AG20443 (cell line): ENCODE measurements at regions not wholly inside any gene's neighbourhood (a gene's known extent, or its start where the extent isn't known, plus 50 kb on each side); places are given as distances from the start of the nearest gene placed in this dataset.
"Not testable (repeated sequence)": the region's sequence is repeated elsewhere in the genome, so short reads cannot be mapped to it uniquely, and the experiment has no call there.

Source experiments
- DNase-seq: peaks from one replicate; pipeline ENCODE4 v3.0.0; 2012; ENCODE audit warnings: low spot score, mixed read lengths

DNA sequence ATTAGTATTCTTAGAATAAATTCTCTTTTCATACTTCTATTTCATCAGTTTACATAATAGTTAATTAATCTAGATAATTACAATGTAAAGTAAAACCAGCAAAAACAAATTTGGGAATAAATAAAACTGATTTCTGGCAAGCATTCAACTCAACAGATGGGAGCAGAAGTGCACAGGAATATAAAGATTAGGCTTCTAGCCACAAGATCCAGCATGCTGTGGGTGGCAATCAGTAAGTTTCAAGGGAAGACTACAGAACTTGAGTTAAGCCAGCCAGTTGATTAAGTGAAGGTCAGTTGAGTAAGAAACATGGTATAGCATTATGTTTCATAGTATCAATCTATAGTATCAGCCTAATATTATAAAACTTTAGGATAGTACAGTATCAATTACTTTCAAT is 324.2 kb upstream of the AADAT start:
- DNase-seq: no peak

DNA sequence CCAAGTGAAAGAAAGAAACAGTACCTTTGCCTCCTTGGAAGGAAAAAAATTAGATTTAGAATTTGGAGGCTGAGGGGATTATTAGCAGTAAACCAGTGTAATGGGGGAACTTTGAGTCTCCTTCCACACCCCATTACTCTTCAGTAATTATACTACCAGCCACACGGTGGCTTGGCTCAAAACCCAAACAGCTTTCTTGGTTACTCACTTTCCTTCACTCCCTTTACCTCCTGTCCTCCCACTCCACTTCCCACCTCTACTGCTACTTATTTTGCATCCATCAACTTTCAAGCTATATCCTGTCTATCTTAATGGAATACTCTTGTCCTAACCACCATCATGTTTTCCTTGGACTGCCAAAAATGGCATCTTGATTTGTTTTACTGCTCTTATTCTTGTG is 310.6 kb upstream of the AADAT start:
- no peak for DNase-seq

DNA sequence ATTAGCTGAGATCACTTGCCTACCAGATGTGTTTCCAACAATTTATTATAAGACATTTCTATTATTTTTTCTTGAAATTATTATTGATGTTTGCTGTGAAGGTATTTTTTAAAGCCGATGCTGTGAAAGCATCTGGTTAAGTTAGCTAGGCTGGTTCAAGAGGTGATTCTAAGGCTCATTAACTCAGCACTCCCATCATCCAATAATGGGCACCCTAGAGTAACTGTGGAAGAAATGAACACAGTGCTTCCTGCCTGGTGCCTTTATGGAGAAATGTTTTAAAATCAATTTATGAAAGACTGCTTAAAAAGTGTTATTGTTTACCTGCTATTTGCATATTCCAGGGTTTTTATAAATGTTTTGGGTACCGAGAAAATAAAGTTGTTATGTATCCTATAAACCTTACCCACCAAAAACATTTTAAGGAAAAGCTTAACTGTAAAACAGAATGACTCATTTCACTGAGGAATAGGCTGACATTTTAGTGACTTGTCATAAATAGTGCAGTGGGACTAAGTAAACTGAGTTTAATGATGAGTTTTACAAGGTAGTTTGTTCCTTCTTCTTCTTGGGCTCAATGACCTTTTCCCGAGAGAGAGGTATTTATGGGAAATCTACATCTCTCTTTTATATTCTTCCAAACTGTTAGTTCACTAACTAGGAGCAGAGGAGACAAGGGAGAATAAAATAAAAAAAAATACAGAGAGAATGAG is 310.0 kb upstream of the AADAT start:
- no peak for DNase-seq

DNA sequence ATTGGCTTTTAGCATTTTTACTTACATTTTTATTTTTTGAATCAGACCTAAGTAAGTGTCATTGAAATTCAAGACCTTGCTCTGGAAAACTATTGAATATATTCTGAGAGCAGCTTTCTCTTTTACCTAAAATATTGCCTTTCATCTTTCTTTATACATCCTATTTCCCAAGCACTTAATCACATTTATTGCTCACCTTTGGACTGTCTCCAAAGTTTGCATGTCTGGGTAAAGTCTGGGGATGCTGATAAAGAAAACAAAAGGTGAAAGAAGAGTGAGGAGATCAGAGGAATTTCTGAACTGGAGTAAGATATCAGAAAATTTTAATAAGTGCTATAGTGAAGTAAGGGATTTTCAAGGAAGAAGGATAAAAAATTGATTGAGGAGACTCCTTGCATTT is 308.5 kb upstream of the AADAT start:
- DNase-seq: no peak

DNA sequence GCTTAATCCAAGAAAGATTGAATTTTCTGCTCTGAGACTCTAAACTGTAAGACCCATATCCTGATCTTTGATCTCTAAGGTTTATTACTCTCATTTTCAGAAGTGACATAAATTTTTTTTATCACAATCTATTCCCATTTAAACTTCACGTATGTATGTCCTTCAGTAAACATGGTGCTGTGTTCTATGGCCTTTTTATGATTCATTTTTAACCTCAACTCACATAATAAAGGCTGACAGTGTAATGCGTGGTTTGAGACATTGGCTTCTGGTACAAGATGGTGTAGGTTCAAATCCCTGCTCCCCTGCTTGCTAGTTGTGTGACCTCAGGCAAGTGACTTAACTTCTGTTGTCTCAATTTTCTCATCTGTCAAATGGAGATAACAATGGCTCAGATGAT is 306.0 kb upstream of the AADAT start:
- DNase-seq: no peak

DNA sequence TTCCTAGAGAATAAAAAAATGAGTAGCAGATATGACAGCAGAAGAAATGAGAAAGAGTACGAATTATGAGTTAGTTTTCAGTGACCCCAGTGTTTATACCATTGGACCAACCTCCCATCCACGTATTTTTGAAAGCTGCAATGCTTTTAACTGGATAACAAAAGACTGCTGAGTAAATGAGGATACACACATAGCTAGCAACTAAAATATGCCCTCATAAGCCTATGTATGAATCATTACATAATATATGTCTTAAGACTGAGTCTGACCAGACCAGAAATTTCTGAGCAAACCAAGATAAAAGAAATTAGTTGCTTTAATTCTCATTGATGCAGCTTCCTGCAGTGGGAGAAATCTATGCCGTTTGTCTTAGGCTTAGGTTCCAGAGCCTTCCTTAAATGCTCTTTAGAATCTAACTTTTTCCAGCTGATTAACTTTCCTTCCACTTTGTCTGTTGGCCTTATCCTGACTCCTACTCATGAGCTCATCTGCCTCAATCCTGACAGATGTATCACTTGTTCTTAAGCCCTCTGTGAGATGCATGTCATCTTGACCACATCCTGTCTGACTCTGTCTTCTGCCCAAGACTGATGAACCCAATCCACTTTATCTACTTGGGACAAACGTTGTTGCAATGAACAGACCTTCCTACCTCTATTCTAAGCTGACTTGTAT is 301.4 kb upstream of the AADAT start:
- no peak for DNase-seq

DNA sequence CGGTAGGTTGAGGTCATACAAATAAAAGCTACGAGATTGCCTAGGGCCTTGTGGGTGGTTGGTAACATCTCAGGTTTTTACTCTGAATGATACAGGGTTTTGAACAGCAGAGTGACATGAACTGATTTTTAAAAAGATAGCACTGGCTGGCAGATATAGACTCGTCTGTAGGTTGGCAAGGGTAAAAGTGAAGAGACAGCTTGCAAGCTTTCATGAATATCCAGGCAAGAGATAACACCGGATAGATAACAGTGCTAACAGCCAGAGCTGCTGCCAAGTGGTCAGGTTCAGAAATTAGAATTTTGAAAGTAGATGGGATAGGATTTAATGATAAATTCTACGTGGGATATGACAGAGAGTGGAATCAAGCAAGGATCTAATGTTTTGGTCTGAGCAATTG is 299.7 kb upstream of the AADAT start:
- DNase-seq: no peak

DNA sequence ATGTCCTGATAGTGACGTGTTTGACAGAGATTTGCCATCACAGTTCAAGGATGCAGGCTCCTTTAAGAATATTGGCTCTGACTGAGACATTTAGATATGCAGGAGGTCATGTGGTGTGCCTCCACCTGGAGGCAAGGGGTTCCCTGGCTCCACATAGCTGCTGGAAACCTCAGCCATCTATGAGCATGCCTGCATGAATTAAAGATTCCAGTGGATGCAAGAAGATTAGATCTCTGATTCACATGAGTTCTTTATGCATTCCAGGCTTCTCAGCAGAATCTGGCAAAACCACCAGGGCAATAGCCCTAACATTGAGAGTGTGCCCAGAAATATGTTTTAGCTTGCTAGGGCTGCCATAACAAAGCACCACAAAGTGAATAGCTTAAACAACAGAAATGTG is 298.5 kb upstream of the AADAT start:
- DNase-seq: no peak

DNA sequence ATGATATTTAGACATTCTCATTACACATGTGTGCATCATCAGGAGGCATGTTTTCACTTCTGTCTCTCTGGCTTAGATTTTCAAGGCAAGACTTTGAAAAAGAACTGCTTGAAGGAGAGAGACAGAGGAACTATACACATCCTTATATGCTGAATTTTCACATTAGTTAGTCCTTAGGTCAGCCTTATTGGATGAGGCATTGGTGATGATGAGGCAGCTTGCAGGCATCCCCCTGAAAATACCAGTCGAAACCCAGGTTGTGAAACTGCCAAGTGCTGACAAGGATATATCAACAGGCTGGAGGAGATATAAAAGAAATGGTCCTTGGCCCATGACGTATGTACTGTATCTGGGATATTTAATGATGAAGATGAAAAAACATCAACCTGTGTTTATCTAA is 297.2 kb upstream of the AADAT start:
- no peak for DNase-seq

DNA sequence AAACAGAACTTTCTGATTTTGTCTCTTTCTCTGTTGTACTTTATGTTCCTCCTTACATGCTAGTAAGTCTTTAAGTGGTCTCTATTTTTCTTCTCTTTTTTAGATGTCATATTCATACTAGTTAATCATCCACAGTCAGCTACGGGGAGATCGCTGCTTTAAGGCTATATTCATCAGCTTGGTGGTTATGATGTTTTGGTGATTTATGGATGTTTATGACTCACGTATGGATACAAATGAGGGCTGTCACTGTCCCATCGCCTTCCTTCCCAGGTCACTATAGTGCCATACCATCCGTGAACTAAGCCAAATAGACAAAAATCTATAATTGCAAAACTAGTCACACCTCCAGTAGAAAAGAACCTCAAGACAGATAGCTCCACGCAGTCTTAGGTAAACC is 296.8 kb upstream of the AADAT start:
- no peak for DNase-seq

DNA sequence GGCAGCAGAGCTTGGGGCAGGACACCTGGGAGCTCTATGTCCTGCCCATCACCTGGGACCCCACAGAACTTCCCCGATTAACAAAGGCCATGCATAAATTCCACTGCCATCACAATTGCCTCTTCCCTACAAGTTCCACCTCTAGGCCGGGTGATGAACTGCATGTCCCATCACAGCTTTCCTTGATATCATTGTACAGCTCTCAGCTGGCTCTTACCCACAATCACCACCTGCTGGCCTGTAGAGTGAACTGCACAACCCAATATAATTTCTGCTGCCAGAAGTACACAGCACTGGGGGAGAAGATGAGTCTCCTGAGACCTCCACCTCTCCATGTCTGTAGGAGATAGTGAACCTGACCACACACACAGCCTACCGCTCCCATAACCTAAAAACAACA is 285.0 kb upstream of the AADAT start:
- DNase-seq: no peak

DNA sequence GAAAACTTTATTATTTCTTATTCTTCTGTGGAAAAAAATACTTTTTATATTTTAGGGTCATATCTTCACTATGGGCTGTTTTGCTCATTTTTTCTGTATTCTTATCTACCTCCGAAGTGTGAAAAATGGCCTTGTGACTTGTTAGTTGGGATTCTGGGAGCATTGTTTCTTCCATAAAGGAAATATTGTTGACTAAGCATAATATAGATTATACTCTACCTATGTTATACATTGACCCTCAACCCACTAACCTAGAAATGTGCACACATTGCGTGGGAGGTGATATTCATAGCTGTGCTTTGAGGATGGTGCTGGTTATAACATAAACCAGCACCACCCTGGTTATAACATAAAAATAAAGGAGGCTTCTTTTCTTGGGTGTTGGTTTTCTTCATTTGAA is 259.2 kb upstream of the AADAT start:
- no peak for DNase-seq

DNA sequence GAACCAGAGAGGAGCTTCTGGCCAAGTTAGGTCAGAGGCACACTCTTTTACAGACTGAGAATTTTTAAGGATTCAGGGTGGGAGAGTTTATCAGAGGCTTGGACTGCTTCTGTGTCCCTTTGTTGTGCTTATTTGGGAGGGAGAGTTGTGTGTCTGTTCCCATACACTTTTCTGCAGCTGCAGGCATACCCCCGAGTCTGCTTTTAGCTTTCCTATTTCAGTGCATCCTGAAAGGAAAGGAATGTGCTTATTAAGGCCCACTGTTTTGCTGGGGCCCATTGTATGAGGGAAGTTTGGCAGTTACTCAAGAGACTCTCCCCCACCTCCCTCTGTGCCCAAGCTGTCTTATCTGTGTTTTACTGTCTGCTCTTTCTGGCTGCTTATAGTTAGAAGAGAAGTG is 257.4 kb upstream of the AADAT start:
- DNase-seq: not testable (repeated sequence)

DNA sequence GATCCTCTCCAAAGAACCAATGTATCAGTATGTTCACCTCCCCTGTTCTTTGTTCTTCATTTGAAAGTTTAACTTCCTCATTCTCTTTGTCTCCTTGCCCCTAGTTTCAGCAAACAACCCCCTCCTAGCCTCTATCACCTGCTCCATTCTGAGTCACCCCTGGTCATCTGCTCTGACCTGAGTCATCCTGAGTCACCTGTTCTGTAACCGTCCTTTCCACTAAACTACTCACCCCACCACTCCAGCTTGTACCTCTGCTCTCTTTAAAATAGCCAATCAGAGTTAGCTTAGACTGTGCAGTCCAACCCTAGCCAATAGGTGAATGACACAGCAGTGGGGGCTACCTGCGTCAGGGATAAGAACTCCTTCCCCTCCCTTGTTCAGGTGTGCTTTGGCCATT is 249.8 kb upstream of the AADAT start:
- no peak for DNase-seq

DNA sequence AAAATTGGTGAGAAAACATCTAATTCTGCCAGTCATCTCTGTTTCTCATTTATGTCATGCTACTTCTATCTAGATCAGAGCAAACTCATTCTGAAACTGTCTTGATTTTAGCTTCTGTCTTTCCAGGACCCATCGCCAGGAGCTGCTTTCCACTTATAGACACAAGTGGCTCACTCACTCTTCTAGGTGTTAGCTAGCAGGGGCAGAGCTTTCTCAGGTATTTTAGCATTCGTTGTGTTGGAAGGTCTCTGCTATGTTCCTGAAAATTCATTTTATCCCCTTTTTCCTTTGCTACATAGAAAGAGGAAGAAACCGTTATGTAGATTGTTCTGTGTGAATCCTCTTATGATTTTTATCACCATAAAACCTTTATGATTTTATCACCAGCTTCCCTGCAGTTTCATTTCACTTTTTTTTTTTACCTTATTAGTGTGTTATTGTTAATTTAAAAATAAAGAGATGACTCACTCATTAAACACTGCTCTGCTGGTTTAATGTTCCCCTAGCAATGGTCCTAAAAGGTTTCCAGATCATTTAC is 246.6 kb upstream of the AADAT start:
- DNase-seq: no peak

DNA sequence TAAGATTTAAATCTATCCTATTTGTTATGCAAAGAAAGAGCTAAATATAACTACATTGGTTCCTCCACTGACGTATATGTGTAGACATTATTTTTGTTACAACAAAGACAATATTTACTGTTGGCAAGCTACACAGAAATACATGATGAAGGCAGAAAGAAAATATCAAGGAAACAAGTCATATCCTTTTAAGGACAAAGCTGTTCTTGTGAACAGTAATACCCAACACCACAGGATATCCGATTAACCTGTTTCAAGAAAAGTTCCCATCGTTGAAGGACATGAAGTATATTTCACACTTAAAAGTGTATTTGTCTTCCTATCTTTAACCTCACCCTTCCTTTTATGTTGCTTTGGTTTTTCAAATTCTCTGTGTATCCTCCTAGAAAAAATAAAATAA is 235.8 kb upstream of the AADAT start:
- DNase-seq: no peak

DNA sequence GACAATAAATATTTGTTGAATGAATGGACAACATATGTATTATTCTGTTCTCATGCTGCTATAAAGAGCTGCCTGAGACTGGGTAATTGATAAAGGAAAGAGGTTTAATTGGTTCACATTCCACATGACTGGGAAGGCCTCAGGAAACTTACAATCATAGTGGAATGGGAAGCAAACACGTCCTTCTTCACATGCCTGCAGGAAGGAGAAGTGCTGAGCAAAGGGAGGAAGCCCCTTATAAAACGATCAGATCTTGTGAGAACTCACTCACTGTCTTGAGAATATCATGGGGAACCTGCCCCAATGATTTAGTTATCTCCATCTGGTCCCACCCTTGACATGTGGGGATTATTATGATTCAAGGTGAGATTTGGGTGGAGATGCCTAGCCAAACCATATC is 233.9 kb upstream of the AADAT start:
- no peak for DNase-seq

DNA sequence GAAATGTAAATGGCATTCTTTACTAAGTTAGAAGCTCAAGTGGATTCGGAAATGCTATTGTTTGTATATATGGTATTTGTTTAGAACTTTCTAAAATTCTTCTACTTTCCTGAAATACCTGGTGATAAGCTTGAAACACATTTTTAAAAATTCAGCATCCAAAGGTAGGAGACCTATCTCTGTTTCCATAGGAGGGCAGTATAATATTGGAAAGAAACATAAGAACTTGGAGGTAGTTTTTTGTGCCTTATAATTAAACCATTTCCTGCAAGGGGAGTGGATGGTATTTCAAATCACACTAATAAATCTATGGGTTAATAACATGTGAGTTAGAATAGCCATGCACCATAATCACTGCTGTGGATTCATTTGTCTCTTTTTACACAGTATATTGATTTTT is 217.4 kb upstream of the AADAT start:
- DNase-seq: no peak

DNA sequence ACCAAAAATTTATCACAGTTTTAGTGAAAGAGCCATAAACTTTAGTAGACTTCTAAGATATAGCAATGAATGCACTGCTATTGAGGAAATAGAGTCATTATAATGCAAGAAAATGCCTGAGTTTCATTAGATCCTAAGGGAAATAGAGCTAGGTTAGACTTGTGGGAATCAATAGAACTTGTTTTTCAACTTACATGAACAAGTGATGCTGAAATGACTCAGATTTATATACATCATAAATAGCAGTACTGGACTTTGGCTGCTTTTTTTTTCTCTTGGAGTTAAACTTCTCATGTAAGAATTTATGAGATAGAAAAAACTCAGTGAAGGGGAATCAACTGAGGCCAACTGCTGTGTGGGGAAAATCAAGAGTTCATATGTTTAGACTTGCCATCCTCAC is 216.5 kb upstream of the AADAT start:
- DNase-seq: no peak

DNA sequence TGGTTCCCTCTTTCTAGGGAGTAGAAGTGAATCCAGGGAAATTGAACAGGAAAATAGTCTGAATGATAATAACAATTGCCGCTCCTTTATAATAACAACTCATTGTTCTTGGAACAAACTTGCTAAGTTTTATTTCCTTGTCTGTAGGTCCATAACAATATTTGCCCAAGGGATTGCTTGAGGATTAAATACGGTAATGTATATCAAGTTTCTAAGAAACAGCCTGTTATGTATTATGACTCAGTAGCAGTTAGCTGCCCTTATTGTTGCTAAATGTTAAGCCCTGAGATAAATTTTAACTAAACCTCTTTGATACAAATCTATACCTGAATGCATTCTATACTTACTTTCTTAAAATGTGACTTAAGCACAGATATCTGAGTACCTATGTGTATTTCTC is 215.9 kb upstream of the AADAT start:
- DNase-seq: no peak

DNA sequence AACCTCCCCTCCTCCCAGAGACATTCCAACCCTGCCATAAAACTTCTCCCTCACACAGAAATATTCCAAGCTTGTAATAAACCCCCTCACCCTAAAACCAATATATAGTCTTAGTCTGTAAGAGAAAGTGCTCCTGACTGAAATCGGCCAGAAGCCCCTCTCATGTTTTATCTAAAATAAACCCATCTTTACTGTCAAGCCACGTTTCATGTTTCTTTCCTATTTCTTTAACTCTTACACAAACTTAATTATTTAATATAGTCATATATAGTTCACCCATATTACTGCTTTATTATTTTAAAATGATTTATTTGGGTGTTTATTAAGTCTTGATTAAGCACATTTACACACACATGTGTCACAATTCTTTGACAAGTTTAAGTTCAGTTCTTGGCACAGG is 191.3 kb upstream of the AADAT start:
- no peak for DNase-seq

DNA sequence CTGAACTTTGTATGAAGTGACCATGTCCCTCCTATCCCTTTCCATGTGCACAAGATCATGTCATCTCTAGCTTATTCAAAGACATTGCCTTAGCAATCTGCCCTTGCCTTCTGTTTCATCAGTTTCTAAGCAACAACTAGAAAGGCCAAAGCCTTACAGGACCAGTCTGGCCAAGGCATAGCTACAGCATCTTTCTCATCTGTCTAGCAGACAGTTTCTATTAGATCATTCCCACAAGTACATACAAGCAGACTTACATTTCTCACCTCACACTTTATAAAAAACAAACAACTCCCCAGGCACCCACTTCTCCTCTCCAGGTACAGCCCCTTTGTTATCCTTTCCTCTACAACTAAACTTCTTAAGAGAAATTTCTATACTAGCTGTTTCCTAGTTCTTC is 188.7 kb upstream of the AADAT start:
- DNase-seq: no peak

DNA sequence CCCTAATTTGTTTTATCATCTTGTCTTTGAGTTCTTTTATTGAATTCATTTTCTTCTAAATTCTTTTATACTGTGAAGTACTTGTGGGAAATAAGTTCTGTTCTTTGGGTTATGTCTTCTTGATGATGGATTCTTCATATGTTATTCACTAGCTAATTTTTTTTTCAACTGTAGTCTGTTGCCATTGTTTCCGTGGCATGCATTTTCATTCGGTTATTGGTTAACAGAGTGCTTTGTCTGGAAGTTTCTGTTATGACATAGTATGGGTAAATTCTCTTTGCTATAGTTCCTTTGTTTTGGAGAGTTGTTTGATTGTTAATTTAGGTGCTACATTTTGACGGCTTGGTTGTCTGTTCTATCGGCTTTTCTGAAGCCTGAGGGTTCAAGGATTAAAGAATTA is 184.9 kb upstream of the AADAT start:
- DNase-seq: no peak

DNA sequence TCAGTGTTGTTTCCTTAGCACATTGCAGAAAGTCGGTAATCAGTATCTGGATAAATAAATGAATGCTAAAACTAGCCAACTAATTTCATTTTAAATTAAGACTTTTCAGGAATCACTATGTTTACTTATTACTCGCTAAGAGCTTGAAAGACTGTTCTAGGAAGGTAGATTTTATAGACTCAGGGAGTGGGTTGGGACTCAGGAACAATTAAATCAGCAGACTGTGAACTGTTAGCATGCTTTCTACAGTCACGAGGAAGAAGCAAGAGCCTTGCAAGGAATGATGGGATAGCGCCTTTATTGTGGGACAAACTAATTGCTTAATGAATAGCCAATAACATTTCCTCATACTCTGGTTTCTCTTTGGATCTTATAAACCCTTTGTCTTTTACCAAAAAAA is 183.2 kb upstream of the AADAT start:
- DNase-seq: no peak
